GM12878 (cell line): ENCODE measurements at regions not wholly inside any gene's neighbourhood (a gene's known extent, or its start where the extent isn't known, plus 50 kb on each side); places are given as distances from the start of the nearest gene placed in this dataset.

Experiments used
- CTCF ChIP-seq, 3 experiments: IDR thresholded peaks in 2 of 3; conservative IDR thresholded peaks in 1 of 3; 2 replicates each; pipeline ENCODE4 v1.5.1; 2011; ENCODE audit warnings: low read depth in 3 of 3, low read length in 3 of 3, mild to moderate bottlenecking in 3 of 3, control low read depth in 2 of 3, moderate library complexity in 2 of 3, inconsistent platforms in 1 of 3, mixed read lengths in 1 of 3; ENCODE audit not compliant: control insufficient read depth in 2 of 3, insufficient read depth in 1 of 3; ENCODE audit errors: extremely low read depth in 1 of 3
- JUND ChIP-seq: IDR thresholded peaks from 2 replicates; pipeline ENCODE4 v1.6.1; 2012; ENCODE audit warnings: low read depth, mild to moderate bottlenecking, low read length, improper control_type of control experiment, moderate library complexity
- MTA3 ChIP-seq: IDR thresholded peaks from 2 replicates; pipeline ENCODE4 v1.6.1; 2012; ENCODE audit warnings: low read length, inconsistent platforms, borderline replicate concordance
- MXI1 ChIP-seq: fragments of 150-350 bp; IDR thresholded peaks from 2 replicates; pipeline ENCODE4 v1.6.1; 2011; ENCODE audit warnings: low read depth, mild to moderate bottlenecking, inconsistent platforms, low read length, improper control_type of control experiment
- NFXL1 ChIP-seq: fragments of 450-650 bp; IDR thresholded peaks from 2 replicates; pipeline ENCODE4 v1.6.1; 2017; ENCODE audit warnings: antibody characterized with exemption, mild to moderate bottlenecking, borderline replicate concordance
- POLR2AphosphoS5 ChIP-seq: IDR thresholded peaks from 2 replicates; pipeline ENCODE4 v1.6.1; 2011; ENCODE audit warnings: mild to moderate bottlenecking, low read length, inconsistent platforms
- RFX5 ChIP-seq: IDR thresholded peaks from 2 replicates; pipeline ENCODE4 v1.6.1; 2011; ENCODE audit warnings: low read depth, low read length, improper control_type of control experiment
- TAF1 ChIP-seq: IDR thresholded peaks from 2 replicates; pipeline ENCODE4 v1.6.1; 2011; ENCODE audit warnings: mild to moderate bottlenecking, low read depth, low read length, borderline replicate concordance
- TCF7 ChIP-seq: IDR thresholded peaks from 2 replicates; pipeline ENCODE4 v1.6.1; 2014; ENCODE audit warnings: antibody characterized with exemption, borderline replicate concordance

GRCh38 chr22:27419473-27419872 is 382.1 kb downstream of the MN1 start:
- TF ChIP-seq TCF7 (no peak), JUND (no peak), POLR2AphosphoS5 (no peak), RFX5 (no peak), MTA3 (no peak), CTCF (IDR thresholded peaks at IDR 0.05 in 2 of 3, conservative IDR thresholded peaks at IDR 0.05 in 1 of 3; ENCODE audit: control insufficient read depth in 2 of 3, extremely low read depth in 1 of 3, insufficient read depth in 1 of 3, low read depth in 3 of 3, low read length in 3 of 3) (no peak), NFXL1 (no peak), MXI1 (no peak), TAF1 (no peak)
